Stimulated activated memory B cell treated with anti-CD40 and anti-IgM and Interleukin-4, amounts not matched to agents 10 μg/mL and 1 μg/mL and 100 μg/mL, for 72 hours (primary cell): ENCODE measurements at regions not wholly inside any gene's neighbourhood (a gene's known extent, or its start where the extent isn't known, plus 50 kb on each side); places are given as distances from the start of the nearest gene placed in this dataset.
"Not testable (repeated sequence)": the region's sequence is repeated elsewhere in the genome, so short reads cannot be mapped to it uniquely, and the experiment has no call there.

Experiments used
- ATAC-seq: fragments of 150-1000 bp; cut with Tn5 transposase; 2 replicates; pipeline ENCODE4 v1.10.0; 2021
- H3K27ac Mint-ChIP-seq: one replicate; pipeline ENCODE4 v1.8.0; 2022; ENCODE audit warnings: mild to moderate bottlenecking, mixed read lengths
- H3K27me3 Mint-ChIP-seq: one replicate; pipeline ENCODE4 v1.8.0; 2022; ENCODE audit warnings: mixed read lengths
- H3K36me3 Mint-ChIP-seq: one replicate; pipeline ENCODE4 v1.8.0; 2022; ENCODE audit warnings: mixed read lengths
- H3K4me1 Mint-ChIP-seq: one replicate; pipeline ENCODE4 v1.8.0; 2022; ENCODE audit warnings: mixed read lengths
- H3K4me3 Mint-ChIP-seq: one replicate; pipeline ENCODE4 v1.8.0; 2022; ENCODE audit warnings: mild to moderate bottlenecking, moderate library complexity, mixed read lengths
- H3K9me3 Mint-ChIP-seq: one replicate; pipeline ENCODE4 v1.8.0; 2022; ENCODE audit warnings: mixed read lengths

DNA sequence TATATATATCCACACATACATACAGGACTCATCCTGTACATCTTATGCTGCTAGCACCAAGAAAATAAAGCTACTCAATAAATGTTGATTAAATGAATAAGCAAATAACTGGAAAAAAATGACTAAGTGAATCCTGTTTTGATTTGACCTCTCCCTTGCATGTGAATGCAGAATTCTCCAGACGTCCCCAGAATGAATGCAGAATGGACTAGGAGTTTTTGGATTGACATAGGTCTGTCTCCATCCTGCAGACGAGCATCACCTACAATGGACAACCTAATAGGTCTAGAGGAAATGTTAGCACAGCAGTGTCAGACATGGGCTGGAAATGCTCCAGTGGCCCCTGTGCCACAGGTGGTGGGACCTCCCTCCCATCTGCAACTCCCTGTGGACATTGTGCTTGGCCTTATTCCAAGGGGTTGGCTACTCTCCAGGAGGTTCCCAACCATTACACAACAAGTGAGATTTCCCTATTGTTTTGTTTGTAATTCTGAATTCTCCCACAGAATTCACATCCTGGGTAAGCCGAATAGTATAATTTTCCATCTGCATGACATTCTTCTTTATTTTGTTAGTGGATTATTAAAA lies 337.3 kb upstream of the NBPF12 start:
- not testable (repeated sequence) for H3K36me3 Mint-ChIP-seq, H3K4me3 Mint-ChIP-seq, ATAC-seq, H3K4me1 Mint-ChIP-seq, H3K27me3 Mint-ChIP-seq, H3K27ac Mint-ChIP-seq, H3K9me3 Mint-ChIP-seq

DNA sequence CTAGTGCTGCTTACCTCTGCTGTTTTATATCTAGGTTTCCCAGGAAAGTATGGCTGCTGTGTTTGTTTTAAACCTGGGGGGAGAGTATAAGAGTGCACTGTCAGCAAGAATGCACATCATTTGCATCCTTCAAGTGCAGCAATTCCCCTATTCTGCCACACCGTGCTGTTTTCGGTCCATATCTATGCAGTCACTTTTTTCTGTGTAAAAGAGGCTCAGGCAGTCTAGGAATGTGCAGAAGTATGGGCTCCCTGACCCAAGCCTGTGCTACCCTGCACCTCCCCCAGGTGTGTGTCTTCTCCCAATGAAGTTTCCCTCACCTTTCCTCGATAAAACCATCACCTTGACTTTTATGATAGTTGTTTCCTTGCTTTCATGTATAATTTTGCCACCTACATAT lies 338.2 kb upstream of the NBPF12 start:
- not testable (repeated sequence) for H3K9me3 Mint-ChIP-seq

DNA sequence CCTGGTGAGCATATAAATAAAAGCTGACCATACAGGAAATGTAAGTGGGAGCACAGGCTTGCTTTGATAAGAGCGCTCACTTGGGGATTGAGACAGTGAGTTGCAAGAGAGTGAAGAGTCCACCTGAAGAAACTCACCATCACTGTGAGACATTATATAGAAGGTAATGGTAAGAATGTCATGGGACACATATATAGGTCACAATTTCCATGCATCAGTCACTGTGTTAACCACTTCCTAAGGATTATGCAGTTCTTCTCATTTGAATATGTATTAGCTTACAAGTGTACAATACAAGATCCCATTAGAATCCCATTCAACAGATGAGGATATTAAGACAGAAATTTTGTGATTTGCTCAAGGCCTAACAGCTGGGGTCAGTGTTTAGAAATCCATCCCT lies 352.4 kb upstream of the NOTCH2NLA start:
- not testable (repeated sequence) for H3K4me1 Mint-ChIP-seq, ATAC-seq, H3K36me3 Mint-ChIP-seq, H3K9me3 Mint-ChIP-seq, H3K4me3 Mint-ChIP-seq, H3K27ac Mint-ChIP-seq, H3K27me3 Mint-ChIP-seq

More for the DNA sequence above, 338.2 kb upstream of the NBPF12 start:
- not testable (repeated sequence) for H3K4me1 Mint-ChIP-seq, H3K36me3 Mint-ChIP-seq, ATAC-seq, H3K27me3 Mint-ChIP-seq, H3K27ac Mint-ChIP-seq, H3K4me3 Mint-ChIP-seq

DNA sequence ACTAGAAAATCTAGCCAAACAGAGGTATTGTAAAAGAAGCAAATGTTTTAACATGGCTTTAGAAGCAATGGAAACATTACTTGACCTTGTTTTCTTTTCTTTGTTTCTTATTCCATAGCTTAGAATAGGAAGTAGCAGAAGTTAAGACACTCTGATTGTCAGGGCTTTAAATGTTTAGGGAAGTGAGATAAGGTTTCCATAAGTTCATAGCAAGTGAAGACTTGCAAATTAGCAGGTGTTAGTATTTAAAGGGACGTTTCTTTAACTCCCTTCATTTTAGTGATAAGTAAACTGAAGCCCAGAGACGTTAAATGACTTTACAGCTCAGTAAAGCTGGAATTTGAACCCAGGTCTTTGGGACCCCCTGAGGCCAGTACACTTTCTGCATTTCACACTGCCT lies 338.7 kb upstream of the NOTCH2NLA start:
- not testable (repeated sequence) for ATAC-seq, H3K27me3 Mint-ChIP-seq, H3K4me3 Mint-ChIP-seq, H3K9me3 Mint-ChIP-seq, H3K27ac Mint-ChIP-seq, H3K4me1 Mint-ChIP-seq, H3K36me3 Mint-ChIP-seq

- H3K36me3 Mint-ChIP-seq, H3K9me3 Mint-ChIP-seq, H3K27ac Mint-ChIP-seq, ATAC-seq, H3K4me1 Mint-ChIP-seq, H3K4me3 Mint-ChIP-seq: not testable (repeated sequence)
- peaks cover 12% of the 10 kb centered on the region for H3K27me3 Mint-ChIP-seq
These were observed 329.2 kb upstream of the NOTCH2NLA start for GRCh38 chr1:146558032-146558431.

- peaks cover 12% of the 10 kb centered on the region for H3K27me3 Mint-ChIP-seq
- not testable (repeated sequence) for H3K4me3 Mint-ChIP-seq, ATAC-seq, H3K9me3 Mint-ChIP-seq, H3K27ac Mint-ChIP-seq, H3K4me1 Mint-ChIP-seq, H3K36me3 Mint-ChIP-seq
These were observed 327.6 kb upstream of the NOTCH2NLA start for GRCh38 chr1:146556405-146556804.

GRCh38 chr1:146552414-146552813 lies 323.6 kb upstream of the NOTCH2NLA start:
- not testable (repeated sequence) for H3K9me3 Mint-ChIP-seq, H3K4me1 Mint-ChIP-seq, ATAC-seq, H3K36me3 Mint-ChIP-seq, H3K27me3 Mint-ChIP-seq, H3K27ac Mint-ChIP-seq, H3K4me3 Mint-ChIP-seq

DNA sequence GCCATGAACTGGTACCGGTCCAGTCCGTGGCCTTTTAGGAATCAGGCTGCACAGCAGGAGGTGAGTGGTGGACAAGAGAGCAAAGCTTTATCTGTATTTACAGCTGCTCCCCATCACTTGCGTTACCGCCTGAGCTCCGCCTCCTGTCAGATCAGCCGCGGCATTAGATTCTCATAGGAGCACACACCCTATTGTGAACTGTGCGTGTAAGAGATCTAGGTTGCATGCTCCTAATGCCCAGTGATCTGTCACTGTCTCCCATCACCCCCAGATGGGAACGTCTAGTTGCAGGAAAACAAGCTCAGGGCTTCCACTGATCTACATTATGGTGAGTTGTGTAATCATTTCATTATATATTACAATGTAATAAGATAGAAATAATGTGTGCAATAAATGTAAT lies 319.9 kb upstream of the NOTCH2NLA start:
- not testable (repeated sequence) for H3K27me3 Mint-ChIP-seq, H3K4me3 Mint-ChIP-seq, H3K4me1 Mint-ChIP-seq, ATAC-seq, H3K36me3 Mint-ChIP-seq, H3K9me3 Mint-ChIP-seq, H3K27ac Mint-ChIP-seq

GRCh38 chr1:146546189-146546588 lies 317.4 kb upstream of the NOTCH2NLA start:
- H3K4me1 Mint-ChIP-seq, ATAC-seq, H3K27me3 Mint-ChIP-seq, H3K36me3 Mint-ChIP-seq, H3K4me3 Mint-ChIP-seq, H3K27ac Mint-ChIP-seq, H3K9me3 Mint-ChIP-seq: not testable (repeated sequence)

DNA sequence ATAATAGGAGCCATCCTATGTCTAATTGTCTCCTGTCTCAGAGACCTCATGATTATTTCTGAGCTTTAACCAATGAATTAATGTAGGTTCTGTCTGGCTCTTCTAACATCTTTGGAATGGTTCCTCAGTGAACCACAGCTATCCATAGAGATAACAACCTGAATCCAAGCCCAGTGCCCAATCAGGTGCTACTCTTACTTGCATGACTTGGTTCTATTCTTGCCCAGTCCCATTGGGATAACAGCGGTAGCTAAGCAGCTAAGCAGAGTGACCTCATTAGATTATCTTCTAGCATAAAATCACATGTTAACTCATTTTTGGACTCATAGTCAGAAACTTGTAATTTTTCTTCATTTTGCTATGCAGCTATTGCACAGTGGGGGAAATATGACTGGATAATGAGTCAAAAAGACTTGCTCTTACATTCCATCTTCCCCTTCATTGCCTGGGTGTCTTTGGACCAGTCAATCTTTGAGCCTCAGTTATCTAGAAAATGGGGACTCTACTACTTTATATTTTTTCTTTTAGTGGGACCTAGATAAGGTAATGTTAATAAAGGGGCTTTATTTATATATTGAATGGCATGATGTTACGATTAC lies 309.1 kb upstream of the NOTCH2NLA start:
- H3K27me3 Mint-ChIP-seq, H3K27ac Mint-ChIP-seq, ATAC-seq, H3K36me3 Mint-ChIP-seq, H3K4me3 Mint-ChIP-seq, H3K4me1 Mint-ChIP-seq, H3K9me3 Mint-ChIP-seq: not testable (repeated sequence)

DNA sequence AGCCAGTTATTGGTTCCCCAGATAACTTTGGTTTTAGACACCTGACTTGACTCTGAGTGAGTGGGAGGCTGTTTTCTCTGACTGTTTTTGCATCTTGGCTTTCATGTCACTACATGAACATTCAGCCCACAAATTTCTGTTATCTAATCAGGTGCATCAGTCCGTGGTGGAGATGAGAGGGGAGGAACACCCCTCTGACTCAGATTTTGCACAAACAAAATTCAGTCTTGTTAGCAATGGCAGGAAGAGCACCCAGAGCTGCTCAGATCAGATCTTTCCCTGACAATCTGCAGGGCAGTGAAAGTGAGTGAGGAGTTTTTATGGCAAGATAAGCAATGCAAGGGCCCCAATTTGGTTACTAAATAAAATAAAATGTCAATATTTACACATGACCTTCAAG lies 307.2 kb upstream of the NOTCH2NLA start:
- ATAC-seq = peak; percentile 50
- H3K36me3 Mint-ChIP-seq, H3K9me3 Mint-ChIP-seq, H3K27ac Mint-ChIP-seq, H3K27me3 Mint-ChIP-seq, H3K4me3 Mint-ChIP-seq, H3K4me1 Mint-ChIP-seq: not testable (repeated sequence)

DNA sequence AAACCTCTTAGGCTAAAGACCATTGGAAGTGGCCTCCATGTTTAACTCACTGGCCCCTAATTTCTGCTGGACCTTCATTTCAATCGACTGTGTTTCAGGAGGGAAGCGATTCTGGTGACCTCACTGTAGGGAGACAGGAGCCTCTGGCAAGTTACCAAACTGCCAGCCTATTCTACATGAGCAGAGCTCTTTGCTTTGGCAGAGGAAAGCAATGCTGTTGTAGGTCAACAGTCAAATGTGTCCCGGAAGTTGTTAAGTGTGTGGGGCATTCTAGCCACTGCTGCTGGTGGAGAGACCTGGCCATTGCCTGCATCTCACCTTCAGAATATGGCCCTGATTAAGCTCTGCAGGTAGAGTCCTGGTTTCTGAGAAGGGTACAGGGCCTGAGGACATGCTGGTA lies 306.8 kb upstream of the NOTCH2NLA start:
- ATAC-seq, H3K4me1 Mint-ChIP-seq, H3K9me3 Mint-ChIP-seq: not testable (repeated sequence)

GRCh38 chr1:146530958-146531357 lies 302.1 kb upstream of the NOTCH2NLA start:
- H3K27me3 Mint-ChIP-seq, H3K4me3 Mint-ChIP-seq, H3K36me3 Mint-ChIP-seq, ATAC-seq, H3K27ac Mint-ChIP-seq, H3K9me3 Mint-ChIP-seq, H3K4me1 Mint-ChIP-seq: not testable (repeated sequence)

More for the DNA sequence above, 306.8 kb upstream of the NOTCH2NLA start:
- not testable (repeated sequence) for H3K27ac Mint-ChIP-seq, H3K4me3 Mint-ChIP-seq, H3K27me3 Mint-ChIP-seq, H3K36me3 Mint-ChIP-seq

DNA sequence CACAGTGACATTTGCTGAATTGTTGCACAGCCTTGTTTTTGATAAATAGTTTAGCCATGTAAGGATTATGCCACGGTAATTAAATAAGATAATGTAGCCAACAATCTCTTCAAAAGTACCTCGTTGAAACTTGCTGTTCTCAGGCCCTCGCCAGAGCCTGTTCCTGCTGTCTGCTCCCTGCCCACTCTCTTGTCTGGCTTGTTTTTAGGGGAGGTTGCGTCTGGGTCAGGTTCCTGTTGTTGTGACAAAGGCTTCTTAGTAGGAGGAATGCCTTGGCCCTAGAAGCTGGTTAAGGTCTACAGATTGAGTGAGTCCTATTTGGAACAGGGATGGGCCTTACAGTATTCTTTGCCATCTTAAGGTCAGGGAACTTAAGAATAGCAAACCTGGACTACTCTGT lies 294.0 kb upstream of the NOTCH2NLA start:
- not testable (repeated sequence) for H3K36me3 Mint-ChIP-seq, H3K4me3 Mint-ChIP-seq, H3K27ac Mint-ChIP-seq, ATAC-seq, H3K9me3 Mint-ChIP-seq, H3K27me3 Mint-ChIP-seq, H3K4me1 Mint-ChIP-seq

DNA sequence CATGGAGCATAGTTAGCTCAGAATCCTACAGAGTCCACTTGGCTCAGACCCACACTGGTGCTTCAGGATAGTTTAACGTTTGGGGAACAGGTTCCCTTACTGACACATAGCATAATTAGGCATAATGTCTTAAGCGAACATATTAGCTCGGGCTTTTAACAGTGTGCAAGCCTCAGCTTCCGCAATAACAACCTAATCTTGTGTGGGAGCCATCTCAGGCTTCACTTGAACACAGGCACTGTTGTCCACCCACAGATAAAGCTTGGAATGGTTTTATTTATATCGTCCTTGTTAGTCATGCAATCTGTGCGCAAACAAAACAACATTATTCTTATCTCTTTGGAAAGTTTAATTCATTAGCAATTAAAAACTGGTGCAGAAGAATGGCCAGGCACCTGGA lies 293.5 kb upstream of the NOTCH2NLA start:
- ATAC-seq, H3K4me1 Mint-ChIP-seq, H3K27ac Mint-ChIP-seq, H3K36me3 Mint-ChIP-seq, H3K4me3 Mint-ChIP-seq, H3K27me3 Mint-ChIP-seq, H3K9me3 Mint-ChIP-seq: not testable (repeated sequence)

DNA sequence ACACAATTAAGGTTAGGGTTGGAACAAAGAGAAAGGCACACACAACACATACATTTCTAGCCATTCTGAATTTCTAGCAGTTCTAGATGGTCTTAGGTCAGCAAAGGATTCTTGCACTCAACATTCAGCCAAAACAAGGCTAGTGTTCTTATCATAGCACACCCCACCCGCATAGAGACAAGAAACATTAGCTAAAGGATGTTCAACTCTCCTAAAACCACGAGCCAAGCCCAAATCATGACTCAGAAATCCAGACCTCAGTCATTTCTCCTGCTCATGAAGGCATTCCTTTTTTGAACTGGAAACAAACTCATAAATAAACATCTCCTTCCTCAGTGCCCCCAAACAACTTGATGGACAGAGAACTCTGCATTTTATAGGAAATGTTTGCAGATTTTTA lies 293.0 kb upstream of the NOTCH2NLA start:
- ATAC-seq, H3K4me3 Mint-ChIP-seq, H3K4me1 Mint-ChIP-seq, H3K36me3 Mint-ChIP-seq, H3K9me3 Mint-ChIP-seq, H3K27me3 Mint-ChIP-seq, H3K27ac Mint-ChIP-seq: not testable (repeated sequence)

DNA sequence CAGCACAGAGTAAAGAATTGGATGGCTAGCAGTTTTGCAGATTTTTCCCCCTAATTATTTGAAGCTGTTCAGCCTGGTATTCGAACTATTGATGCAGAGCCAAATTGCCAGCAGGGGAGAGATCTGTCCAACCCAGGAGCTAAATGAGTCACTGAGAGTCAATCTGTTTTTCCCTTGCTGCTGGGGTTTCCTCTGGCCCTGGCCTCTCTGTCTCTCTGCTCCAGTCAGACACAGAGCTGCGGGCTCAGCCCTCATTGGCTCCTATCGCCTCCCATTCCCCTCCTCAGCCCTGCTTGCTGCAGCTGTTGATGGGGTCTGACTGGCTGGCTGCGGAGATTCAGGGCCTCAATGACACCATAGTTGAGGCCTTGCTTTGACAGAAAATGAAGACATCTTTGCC lies 284.9 kb upstream of the NOTCH2NLA start:
- H3K27ac Mint-ChIP-seq, H3K9me3 Mint-ChIP-seq, H3K27me3 Mint-ChIP-seq, H3K4me3 Mint-ChIP-seq, H3K4me1 Mint-ChIP-seq, H3K36me3 Mint-ChIP-seq: not testable (repeated sequence)
- ATAC-seq = peak; percentile 58
